Suprapubic skin (tissue), 4 donors: ENCODE measurements at regions not wholly inside any gene's neighbourhood (a gene's known extent, or its start where the extent isn't known, plus 50 kb on each side); places are given as distances from the start of the nearest gene placed in this dataset.
A peak's percentile ranks its signal among the peaks of the same experiment; 100 is the strongest.
"Not testable (repeated sequence)": the region's sequence is repeated elsewhere in the genome, so short reads cannot be mapped to it uniquely, and the experiment has no call there.

Experiments
- DNase-seq, 2 donors: peaks; one replicate each; pipeline ENCODE4 v3.0.0-alpha.2; 2019; ENCODE audit warnings: low spot score in 2 of 2
- H3K27ac ChIP-seq: fragments of 200-600 bp; sonication (generic); one replicate; pipeline ENCODE4 v1.5.1; 2019
- H3K27me3 ChIP-seq: fragments of 200-600 bp; sonication (generic); one replicate; pipeline ENCODE4 v1.5.1; 2019
- H3K36me3 ChIP-seq: fragments of 200-600 bp; sonication (generic); one replicate; pipeline ENCODE4 v1.5.1; 2019
- H3K4me1 ChIP-seq: fragments of 200-600 bp; sonication (generic); one replicate; pipeline ENCODE4 v1.5.1; 2019
- H3K4me3 ChIP-seq: fragments of 200-600 bp; sonication (generic); one replicate; pipeline ENCODE4 v1.5.1; 2019; ENCODE audit warnings: mild to moderate bottlenecking
- H3K9me3 ChIP-seq: fragments of 200-600 bp; sonication (generic); one replicate; pipeline ENCODE4 v1.5.1; 2019
- EP300 ChIP-seq: sonication (generic); formaldehyde crosslinking; IDR thresholded peaks from one replicate; pipeline ENCODE4 v1.6.1; 2017; ENCODE audit warnings: antibody characterized with exemption
- POLR2A ChIP-seq, 2 donors: fragments of 450-650 bp; IDR thresholded peaks; one replicate each; pipeline ENCODE4 v1.6.1; 2017; ENCODE audit warnings: antibody characterized with exemption in 2 of 2, mild to moderate bottlenecking in 2 of 2, moderate library complexity in 2 of 2
- POLR2AphosphoS5 ChIP-seq, 3 donors: sonication (generic); formaldehyde crosslinking; IDR thresholded peaks; one replicate each; pipeline ENCODE4 v1.6.1; 2017; ENCODE audit warnings: antibody characterized with exemption in 3 of 3
- WGBS: methylation state at CpG from one replicate; pipeline ENCODE4 v1.1.5; 2018; 5-methylcytosine and 5-hydroxymethylcytosine counted together
- TF ChIP-seq, protein P1 (sequence below), 2 donors: fragments of 200-600 bp in 1 of 2; fragments of 450-650 bp in 1 of 2; sonication (generic) in 1 of 2; IDR thresholded peaks; one replicate each; pipeline ENCODE4 v1.5.1; 2016 to 2019; ENCODE audit warnings: antibody characterized with exemption in 2 of 2, mild to moderate bottlenecking in 1 of 2, moderate library complexity in 1 of 2

DNA sequence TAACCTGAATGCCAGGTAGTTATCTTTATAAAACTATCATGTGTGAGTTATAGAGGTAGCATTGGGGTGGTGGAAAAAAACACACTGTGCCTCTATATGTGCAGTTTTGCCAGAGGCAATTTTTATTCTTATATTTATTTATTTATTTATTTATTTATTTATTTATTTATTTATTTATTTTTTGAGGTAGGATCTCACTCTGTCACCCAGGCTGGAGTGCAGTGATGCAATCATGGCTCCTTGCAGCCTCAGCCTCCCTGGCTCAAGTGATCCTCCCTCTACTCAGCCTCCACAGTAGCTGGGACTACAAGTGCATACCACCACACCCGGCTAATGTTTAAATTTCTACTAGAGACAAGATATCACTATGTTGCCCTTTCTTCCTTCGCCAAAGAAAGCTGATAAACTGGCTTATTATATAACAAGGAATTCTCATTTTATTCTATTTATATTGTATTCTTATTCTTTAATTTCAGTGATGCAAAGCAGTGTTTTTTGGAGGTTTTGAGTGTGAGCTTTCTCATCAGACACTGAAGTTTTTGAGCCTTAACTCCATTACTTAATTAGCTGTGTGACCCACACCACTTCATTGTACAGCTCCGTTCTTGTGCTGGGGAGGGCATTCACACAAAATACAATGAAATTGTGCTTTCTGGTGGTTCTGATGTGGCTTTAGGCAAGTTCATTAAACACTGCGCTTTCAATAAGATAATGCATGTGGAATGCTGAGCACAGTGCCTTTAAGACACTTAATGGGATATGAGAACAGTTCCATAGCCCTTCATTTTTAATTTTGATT, 102.9 kb upstream of the TPTE start:
- not testable (repeated sequence) for DNase-seq, H3K4me3 ChIP-seq, H3K27me3 ChIP-seq, H3K27ac ChIP-seq, H3K4me1 ChIP-seq, H3K36me3 ChIP-seq
- peaks cover 32% of the 10 kb centered on the region for H3K9me3 ChIP-seq
- WGBS, result 55% methylated on average over 4 of the region's 4 CpGs

DNA sequence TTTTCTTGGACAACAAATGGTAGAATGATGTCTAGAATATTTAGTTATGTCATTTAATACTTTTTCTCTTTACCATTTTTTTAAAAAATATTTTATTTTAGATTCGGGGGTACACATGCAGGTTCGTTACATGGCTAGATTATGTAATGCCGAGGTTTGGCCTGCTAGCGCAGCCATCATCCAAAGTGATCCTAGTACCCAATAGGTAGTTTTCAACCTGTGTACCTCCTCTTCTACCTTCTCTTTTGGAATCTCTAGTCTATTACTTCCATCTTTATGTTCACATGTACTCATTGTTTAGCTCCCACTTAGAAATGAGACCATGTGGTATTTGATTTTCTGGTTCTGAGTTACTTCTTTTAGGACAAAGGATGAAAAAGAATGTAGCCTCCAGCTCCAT, 100.2 kb upstream of the TPTE start:
- not testable (repeated sequence) for H3K4me3 ChIP-seq, H3K27me3 ChIP-seq, H3K36me3 ChIP-seq, H3K4me1 ChIP-seq, H3K27ac ChIP-seq, DNase-seq
- H3K9me3 ChIP-seq, result peaks cover 27% of the 10 kb centered on the region
- WGBS, result 64% methylated on average over 4 of the region's 4 CpGs

DNA sequence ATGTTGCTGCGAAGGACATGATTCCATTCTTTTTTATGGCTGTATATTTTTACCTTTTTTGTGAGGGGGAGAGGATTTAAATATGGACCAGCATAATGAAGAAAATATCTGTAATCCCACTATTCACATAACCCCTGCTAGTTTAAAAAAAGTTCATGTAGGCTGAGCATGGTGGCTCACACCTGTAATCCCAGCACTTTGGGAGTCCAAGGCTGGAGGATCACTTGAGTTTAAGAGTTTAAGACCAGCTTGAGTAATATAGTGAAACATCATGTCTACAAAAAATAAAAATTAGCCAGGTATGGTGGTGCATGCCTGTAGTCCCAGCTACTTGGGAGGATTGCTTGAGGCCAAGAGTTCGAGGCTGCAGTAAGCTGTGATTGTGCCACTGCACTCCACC, 99.8 kb upstream of the TPTE start:
- DNase-seq, result not testable (repeated sequence)

DNA sequence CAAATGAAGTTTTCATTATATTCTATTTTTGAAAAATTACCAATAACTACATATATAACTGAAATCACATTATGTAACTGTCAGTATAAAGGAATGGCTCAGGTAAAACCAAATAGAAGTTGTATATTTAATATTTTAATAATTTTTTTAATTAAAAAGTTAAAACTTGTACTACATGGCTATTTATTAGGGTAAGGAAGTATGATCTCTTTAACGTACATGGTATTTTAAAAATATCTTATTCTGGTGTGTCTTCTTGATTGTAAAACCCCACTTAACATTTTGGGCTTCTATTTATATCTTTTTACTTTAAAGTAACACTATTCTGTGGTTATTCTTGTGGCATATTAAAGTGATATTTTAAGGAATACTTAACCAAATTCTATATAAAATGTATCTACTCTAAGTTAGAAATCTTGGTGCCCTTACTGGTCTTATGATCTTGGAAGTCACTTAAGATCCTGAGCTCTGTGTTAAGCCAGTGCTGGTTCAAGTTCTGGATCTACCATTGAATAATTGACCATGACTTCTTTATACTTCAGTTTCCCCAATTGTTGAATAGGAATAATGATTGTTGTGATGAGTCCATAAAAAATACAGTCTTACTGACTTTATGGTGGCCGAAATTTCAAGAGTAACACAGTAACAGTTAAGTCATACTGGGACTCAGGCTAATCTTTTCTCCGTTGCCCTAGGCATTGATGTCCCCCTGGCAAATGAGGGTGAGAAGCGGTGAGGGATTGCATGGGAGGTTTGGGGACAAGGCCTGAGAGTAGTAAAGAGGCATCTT, 97.1 kb upstream of the TPTE start:
- H3K27me3 ChIP-seq, H3K4me3 ChIP-seq, H3K27ac ChIP-seq, H3K36me3 ChIP-seq, H3K4me1 ChIP-seq: not testable (repeated sequence)
- peaks cover 20% of the 10 kb centered on the region for H3K9me3 ChIP-seq
- DNase-seq, result peak in 1 of 2 donors; percentile 61
- 61% methylated on average over 4 of the region's 4 CpGs for WGBS

More for the DNA sequence above, 99.8 kb upstream of the TPTE start:
- peaks cover 23% of the 10 kb centered on the region for H3K9me3 ChIP-seq
- not testable (repeated sequence) for H3K4me1 ChIP-seq, H3K27me3 ChIP-seq, H3K4me3 ChIP-seq, H3K36me3 ChIP-seq, H3K27ac ChIP-seq
- WGBS, result 56% methylated on average over 2 of the region's 2 CpGs

DNA sequence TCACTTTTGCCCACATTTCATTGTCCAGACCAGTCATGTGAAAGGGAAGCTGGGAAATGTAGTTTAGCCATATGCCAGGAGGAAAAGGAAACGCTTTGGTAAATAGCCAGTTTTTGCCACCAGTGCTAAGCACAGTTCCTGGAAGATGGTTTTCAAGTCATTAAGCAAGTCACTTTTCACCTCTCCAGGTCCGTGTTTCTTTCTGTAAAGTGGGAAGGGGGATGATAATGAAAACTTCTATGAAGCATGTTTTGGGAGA, 96.6 kb upstream of the TPTE start:
- H3K36me3 ChIP-seq, H3K4me3 ChIP-seq, H3K4me1 ChIP-seq, H3K27ac ChIP-seq, DNase-seq, H3K27me3 ChIP-seq: not testable (repeated sequence)
- peaks cover 18% of the 10 kb centered on the region for H3K9me3 ChIP-seq
- WGBS, result 64% methylated on average over 2 of the region's 2 CpGs

GRCh38 chr21:10425856-10426255, 95.5 kb upstream of the TPTE start:
- TF ChIP-seq POLR2A (IDR thresholded peaks at IDR 0.05) (no peak), POLR2AphosphoS5 (IDR thresholded peaks at IDR 0.05) (no peak), EP300 (no peak)
- TF ChIP-seq, protein P1, sequence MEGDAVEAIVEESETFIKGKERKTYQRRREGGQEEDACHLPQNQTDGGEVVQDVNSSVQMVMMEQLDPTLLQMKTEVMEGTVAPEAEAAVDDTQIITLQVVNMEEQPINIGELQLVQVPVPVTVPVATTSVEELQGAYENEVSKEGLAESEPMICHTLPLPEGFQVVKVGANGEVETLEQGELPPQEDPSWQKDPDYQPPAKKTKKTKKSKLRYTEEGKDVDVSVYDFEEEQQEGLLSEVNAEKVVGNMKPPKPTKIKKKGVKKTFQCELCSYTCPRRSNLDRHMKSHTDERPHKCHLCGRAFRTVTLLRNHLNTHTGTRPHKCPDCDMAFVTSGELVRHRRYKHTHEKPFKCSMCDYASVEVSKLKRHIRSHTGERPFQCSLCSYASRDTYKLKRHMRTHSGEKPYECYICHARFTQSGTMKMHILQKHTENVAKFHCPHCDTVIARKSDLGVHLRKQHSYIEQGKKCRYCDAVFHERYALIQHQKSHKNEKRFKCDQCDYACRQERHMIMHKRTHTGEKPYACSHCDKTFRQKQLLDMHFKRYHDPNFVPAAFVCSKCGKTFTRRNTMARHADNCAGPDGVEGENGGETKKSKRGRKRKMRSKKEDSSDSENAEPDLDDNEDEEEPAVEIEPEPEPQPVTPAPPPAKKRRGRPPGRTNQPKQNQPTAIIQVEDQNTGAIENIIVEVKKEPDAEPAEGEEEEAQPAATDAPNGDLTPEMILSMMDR (IDR thresholded peaks at IDR 0.05), result no peak
- WGBS, result 75% methylated on average over 3 of the region's 3 CpGs
- H3K27ac ChIP-seq, result no peak overlapping the region
- no peaks in the 10 kb centered on the region for H3K36me3 ChIP-seq
- no peaks in the 10 kb centered on the region for H3K27me3 ChIP-seq
- no peak overlapping the region for H3K4me3 ChIP-seq
- DNase-seq, result no peak
- H3K4me1 ChIP-seq, result no peaks in the 10 kb centered on the region
- H3K9me3 ChIP-seq, result peaks cover 18% of the 10 kb centered on the region

DNA sequence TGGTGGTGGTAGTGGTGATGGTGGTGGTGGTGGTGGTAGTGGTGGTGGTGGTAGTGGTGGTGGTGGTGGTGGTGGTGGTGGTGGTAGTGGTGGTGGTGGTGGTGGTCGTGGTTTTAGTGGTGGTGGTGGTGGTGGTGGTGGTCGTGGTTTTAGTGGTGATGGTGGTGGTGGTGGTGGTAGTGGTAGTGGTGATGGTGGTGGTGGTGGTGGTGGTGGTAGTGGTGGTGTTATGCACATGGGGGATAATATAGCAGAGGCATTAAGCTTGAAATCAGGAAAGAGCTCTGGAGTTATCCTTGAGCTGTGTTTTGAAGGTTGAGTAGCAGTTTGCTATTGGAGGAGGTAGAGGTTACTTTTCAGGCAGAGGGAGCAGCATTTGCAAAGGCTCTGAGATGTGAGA, 94.6 kb upstream of the TPTE start:
- peaks cover 19% of the 10 kb centered on the region for H3K9me3 ChIP-seq
- not testable (repeated sequence) for H3K27ac ChIP-seq, H3K36me3 ChIP-seq, H3K4me3 ChIP-seq, H3K27me3 ChIP-seq, DNase-seq, H3K4me1 ChIP-seq
- WGBS, result 50% methylated on average over 2 of the region's 2 CpGs

DNA sequence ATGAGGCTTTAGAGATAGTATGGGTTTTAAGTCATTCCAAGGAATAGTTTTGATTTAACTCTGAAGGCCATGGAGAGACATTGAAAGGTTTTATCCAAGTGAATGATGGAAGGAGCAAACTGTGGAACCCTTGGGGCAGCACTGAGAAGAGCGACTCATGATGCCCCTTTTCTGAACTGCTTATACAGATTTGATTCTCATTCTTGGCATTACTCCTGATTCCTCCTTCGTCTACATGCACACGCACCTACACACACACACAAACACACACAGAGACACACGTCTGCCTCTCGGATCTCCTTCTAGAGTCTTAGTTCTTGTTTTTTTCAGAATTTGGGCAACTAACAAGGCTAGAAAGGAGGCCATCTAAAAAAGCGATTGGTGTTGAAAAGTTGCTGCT, 94.1 kb upstream of the TPTE start:
- H3K36me3 ChIP-seq, H3K27ac ChIP-seq, H3K27me3 ChIP-seq, H3K4me3 ChIP-seq, H3K4me1 ChIP-seq, DNase-seq: not testable (repeated sequence)
- H3K9me3 ChIP-seq, result peaks cover 24% of the 10 kb centered on the region
- 62% methylated on average over 6 of the region's 6 CpGs for WGBS

- H3K9me3 ChIP-seq, result peaks cover 27% of the 10 kb centered on the region
- not testable (repeated sequence) for H3K27ac ChIP-seq, H3K36me3 ChIP-seq, H3K4me1 ChIP-seq, H3K4me3 ChIP-seq, H3K27me3 ChIP-seq, DNase-seq
- 17% methylated on average over 1 of the region's 1 CpG for WGBS
Measured at GRCh38 chr21:10428981-10429534, 92.3 kb upstream of the TPTE start.
